Neural cell (in vitro differentiated cells): ENCODE measurements at regions not wholly inside any gene's neighbourhood (a gene's known extent, or its start where the extent isn't known, plus 50 kb on each side); places are given as distances from the start of the nearest gene placed in this dataset.

Experiments
- EP300 ChIP-seq: fragments of 450-650 bp; conservative IDR thresholded peaks from 2 replicates; pipeline ENCODE4 v1.6.1; 2014; ENCODE audit warnings: antibody characterized with exemption, mild to moderate bottlenecking, moderate library complexity; ENCODE audit not compliant: poor library complexity, severe bottlenecking
- EZH2 ChIP-seq: fragments of 200-600, 300-800 bp; shearing (Covaris generic), sonication (generic); IDR thresholded peaks from 2 replicates; pipeline ENCODE4 v1.6.1; 2014; ENCODE audit warnings: antibody characterized with exemption, low read length, borderline replicate concordance, mild to moderate bottlenecking; ENCODE audit not compliant: insufficient read depth, poor library complexity, severe bottlenecking
- POLR2AphosphoS5 ChIP-seq: IDR thresholded peaks from 2 replicates; pipeline ENCODE4 v1.6.1; 2012
- TAF1 ChIP-seq: IDR thresholded peaks from 2 replicates; pipeline ENCODE4 v1.6.1; 2012; ENCODE audit warnings: low read depth
- TF ChIP-seq, protein P1 (sequence below): IDR thresholded peaks from 2 replicates; pipeline ENCODE4 v1.6.1; 2012; ENCODE audit warnings: borderline replicate concordance
- TF ChIP-seq, protein P2 (sequence below): fragments of 450-650 bp; IDR thresholded peaks from 2 replicates; pipeline ENCODE4 v1.5.1; 2014; ENCODE audit warnings: antibody characterized with exemption, mild to moderate bottlenecking, moderate library complexity; ENCODE audit not compliant: poor library complexity, severe bottlenecking

DNA sequence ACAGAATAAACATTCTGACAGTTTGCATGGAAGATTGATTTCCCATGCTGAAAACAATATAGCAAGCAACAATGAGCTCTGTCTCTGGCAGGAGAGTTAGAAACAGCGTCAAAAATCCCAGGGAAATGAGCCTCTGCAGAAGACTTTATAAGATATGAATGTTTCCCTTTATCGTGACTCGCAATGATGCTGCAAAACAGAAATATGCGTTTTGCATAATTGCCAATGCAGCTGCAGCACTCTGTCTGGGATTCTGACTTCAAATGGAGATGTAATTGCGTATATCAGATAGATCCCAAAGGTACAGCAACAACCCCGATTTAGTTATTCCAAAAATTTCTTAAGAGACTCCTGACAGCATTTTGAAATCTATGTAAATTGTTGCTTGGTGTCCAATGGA, 702.4 kb upstream of the EPHA5 start:
- TF ChIP-seq, protein P1, sequence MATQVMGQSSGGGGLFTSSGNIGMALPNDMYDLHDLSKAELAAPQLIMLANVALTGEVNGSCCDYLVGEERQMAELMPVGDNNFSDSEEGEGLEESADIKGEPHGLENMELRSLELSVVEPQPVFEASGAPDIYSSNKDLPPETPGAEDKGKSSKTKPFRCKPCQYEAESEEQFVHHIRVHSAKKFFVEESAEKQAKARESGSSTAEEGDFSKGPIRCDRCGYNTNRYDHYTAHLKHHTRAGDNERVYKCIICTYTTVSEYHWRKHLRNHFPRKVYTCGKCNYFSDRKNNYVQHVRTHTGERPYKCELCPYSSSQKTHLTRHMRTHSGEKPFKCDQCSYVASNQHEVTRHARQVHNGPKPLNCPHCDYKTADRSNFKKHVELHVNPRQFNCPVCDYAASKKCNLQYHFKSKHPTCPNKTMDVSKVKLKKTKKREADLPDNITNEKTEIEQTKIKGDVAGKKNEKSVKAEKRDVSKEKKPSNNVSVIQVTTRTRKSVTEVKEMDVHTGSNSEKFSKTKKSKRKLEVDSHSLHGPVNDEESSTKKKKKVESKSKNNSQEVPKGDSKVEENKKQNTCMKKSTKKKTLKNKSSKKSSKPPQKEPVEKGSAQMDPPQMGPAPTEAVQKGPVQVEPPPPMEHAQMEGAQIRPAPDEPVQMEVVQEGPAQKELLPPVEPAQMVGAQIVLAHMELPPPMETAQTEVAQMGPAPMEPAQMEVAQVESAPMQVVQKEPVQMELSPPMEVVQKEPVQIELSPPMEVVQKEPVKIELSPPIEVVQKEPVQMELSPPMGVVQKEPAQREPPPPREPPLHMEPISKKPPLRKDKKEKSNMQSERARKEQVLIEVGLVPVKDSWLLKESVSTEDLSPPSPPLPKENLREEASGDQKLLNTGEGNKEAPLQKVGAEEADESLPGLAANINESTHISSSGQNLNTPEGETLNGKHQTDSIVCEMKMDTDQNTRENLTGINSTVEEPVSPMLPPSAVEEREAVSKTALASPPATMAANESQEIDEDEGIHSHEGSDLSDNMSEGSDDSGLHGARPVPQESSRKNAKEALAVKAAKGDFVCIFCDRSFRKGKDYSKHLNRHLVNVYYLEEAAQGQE = no peak
- TF ChIP-seq, protein P2, sequence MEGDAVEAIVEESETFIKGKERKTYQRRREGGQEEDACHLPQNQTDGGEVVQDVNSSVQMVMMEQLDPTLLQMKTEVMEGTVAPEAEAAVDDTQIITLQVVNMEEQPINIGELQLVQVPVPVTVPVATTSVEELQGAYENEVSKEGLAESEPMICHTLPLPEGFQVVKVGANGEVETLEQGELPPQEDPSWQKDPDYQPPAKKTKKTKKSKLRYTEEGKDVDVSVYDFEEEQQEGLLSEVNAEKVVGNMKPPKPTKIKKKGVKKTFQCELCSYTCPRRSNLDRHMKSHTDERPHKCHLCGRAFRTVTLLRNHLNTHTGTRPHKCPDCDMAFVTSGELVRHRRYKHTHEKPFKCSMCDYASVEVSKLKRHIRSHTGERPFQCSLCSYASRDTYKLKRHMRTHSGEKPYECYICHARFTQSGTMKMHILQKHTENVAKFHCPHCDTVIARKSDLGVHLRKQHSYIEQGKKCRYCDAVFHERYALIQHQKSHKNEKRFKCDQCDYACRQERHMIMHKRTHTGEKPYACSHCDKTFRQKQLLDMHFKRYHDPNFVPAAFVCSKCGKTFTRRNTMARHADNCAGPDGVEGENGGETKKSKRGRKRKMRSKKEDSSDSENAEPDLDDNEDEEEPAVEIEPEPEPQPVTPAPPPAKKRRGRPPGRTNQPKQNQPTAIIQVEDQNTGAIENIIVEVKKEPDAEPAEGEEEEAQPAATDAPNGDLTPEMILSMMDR = no peak
- TF ChIP-seq EZH2 = no peak
- TF ChIP-seq TAF1 = no peak
- no peak for TF ChIP-seq POLR2AphosphoS5
- TF ChIP-seq EP300 = no peak
